HCT116 (cell line): ENCODE measurements at regions not wholly inside any gene's neighbourhood (a gene's known extent, or its start where the extent isn't known, plus 50 kb on each side); places are given as distances from the start of the nearest gene placed in this dataset.

ENCODE experiments used
- ATF3 ChIP-seq: IDR thresholded peaks from 2 replicates; pipeline ENCODE4 v1.6.1; 2012
- SIN3A ChIP-seq: IDR thresholded peaks from 2 replicates; pipeline ENCODE4 v1.6.1; 2012; ENCODE audit warnings: low read depth

GRCh38 chr4:17103231-17103630, 204.8 kb upstream of the LDB2 start:
- TF ChIP-seq ATF3 (no peak), SIN3A (no peak)
